ENCODE measurements at regions not wholly inside any gene's neighbourhood (a gene's known extent, or its start where the extent isn't known, plus 50 kb on each side); places are given as distances from the start of the nearest gene placed in this dataset.

- no peak for TF ChIP-seq CTCF (IDR thresholded peaks at IDR 0.05)
- TF ChIP-seq POLR2A (IDR thresholded peaks at IDR 0.05) = no peak
Observed at GRCh38 chrY:3042901-3043300, 107.7 kb downstream of the ZFY start.

All from suprapubic skin (tissue), 3 donors.